ENCODE measurements at regions not wholly inside any gene's neighbourhood (a gene's known extent, or its start where the extent isn't known, plus 50 kb on each side); places are given as distances from the start of the nearest gene placed in this dataset.

GRCh38 chr3:157705258-157705657, 202.0 kb upstream of the VEPH1 start:
- no peak for TF ChIP-seq ZNF274 (IDR thresholded peaks at IDR 0.05; ENCODE audit: low read depth, low read length)
- TF ChIP-seq YY1 (IDR thresholded peaks at IDR 0.05; ENCODE audit: insufficient read depth, insufficient read length): no peak

Data from NT2/D1 (cell line).